NCI-H1105 (cell line): ENCODE measurements at regions not wholly inside any gene's neighbourhood (a gene's known extent, or its start where the extent isn't known, plus 50 kb on each side); places are given as distances from the start of the nearest gene placed in this dataset.
"Not testable (repeated sequence)": the region's sequence is repeated elsewhere in the genome, so short reads cannot be mapped to it uniquely, and the experiment has no call there.

Experiments used
- DNase-seq: peaks from one replicate; lab custom pipeline; 2025; lab: John Stamatoyannopoulos, UW

DNA sequence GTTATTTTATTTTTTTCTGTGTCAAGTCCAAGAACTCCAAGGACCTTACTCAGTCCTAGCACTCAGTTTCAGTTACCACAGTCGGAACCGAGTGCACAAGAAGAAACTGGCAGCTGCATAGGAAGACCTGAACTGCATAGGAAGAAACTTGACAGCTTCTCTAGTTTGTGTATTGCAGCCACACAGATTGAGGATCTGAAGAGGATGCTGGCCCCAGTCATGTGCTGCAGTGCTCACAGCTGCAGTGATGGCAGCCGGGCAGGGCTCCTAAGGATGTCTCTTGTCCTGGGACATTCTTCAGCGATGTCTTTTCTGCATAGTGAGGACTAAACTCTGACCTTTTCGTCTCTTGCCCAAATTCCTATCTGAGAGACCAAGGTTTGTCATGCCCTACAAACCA is 261.2 kb downstream of the STIM2 start:
- DNase-seq = no peak

DNA sequence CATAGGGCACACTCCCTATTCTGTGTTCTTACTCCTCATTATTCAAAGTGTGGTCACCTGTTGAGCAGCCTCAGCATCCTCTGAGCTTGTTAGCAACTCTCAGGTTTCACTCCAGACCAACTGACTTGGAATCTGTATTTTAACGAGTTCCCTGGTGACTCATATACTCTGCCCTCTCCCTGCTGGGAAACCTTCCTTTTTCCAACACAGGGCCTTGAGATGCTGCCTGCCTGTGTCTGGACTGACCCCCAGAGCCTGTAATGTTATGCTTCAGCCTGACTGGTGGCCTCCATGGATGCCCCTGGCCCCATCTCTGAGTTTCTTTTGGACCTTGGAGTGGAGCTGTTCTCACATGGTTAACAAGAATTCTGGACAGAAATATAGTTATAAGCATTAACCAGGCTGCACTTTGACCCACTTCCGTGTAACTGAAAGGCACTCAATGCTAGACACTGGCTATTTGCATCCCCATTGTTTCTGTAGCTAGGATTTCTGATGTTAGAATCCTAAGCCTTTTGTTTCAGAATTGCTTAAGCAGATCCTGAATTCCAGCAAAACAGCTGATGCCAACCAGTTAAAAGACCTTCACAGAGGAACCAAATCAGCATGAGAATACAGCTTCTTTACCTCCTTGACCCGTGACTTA is 262.6 kb downstream of the STIM2 start:
- no peak for DNase-seq

DNA sequence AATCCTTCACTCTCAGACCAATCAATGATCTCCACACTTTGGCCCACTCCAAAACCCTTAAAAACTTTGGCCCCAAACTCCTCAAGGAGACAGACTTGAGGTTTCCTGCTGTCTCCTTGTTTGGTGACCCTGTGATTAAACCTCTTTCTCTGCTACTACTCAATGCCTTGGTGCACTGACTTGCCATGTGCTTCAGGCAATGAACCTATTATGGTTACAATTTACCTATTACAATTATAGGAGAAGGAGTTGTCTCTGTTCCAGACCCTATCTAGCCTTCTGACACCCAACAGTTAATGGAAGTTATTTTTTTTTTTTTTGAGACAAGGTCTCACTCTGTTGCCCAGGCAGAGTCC is 263.1 kb downstream of the STIM2 start:
- no peak for DNase-seq

DNA sequence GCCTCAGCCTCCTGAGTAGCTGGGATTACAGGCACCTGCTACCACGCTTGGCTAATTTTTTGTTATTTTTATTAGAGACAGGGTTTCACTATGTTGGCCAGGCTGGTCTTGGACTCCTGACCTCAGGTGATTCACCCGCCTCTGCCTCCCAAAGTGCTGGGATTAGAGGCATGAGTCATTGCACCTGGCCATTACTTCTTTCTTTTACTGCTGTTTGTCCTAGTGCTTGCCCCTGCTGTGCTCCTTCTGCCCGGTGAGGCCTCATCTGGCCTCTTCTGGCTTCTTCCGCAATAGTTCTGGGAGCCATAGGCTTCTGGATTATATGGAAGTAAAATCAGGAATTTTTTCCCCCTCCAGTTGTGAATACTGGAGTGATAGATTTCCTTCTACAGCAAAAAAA is 266.3 kb downstream of the STIM2 start:
- not testable (repeated sequence) for DNase-seq

DNA sequence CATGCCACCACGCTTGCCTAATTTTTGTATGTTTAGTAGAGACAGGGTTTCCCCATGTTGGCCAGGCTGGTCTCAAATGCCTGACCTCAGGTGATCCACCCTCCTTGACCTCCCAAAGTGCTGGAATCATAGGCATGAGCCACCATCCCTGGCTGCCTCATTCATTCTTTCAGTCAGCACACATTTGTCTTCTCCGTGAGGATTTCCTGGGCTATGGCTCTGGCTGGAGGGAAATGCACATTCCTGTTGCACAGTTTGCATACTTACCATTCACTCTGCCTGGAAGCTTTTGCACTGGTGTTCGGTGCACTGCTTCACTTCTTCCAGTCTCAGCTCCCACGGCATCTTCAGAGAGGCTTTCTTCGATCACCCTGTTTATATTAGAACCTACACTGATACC is 267.8 kb downstream of the STIM2 start:
- no peak for DNase-seq

DNA sequence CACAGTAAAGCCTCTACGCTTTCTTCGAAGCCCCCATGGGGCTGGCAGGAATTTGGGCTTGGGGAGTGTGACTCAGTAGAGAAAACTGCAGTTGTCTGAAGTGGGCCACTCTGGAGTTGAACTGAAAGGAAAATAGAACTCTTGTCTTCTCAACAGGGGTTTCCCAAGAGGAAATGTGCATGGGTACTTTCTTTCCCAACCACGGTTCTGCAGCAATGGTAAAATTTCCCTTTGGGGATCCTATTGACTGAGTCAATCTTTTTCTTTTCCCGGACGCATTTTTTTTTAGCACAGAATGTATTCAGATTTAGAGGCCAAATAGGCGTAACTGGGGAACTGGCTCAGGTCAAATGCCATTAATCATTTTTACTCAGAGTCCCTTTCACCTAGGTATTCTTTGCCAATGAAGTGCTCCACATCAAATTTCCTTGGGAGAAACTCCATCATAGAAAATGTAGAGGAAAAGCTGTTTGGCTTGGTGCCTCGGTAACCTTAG is 269.3 kb downstream of the STIM2 start:
- DNase-seq = no peak

DNA sequence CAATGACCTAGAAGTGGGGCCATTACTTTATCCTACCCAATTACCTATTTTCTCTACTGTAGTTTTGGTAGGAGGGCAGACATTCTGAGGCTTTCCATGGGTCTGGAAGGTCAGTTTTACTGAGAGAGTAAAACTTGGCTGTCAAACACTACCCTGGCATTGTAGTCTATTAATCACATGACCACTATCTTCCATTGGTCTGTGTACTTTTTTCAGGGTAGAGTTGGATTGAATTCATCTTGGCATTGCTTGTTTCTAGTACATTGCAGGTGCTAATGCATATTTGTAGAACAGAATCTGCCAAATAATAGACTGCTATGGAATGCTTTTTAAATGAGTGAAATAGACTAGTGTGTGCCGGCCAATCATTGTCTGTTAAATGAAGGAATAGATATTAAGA is 271.9 kb downstream of the STIM2 start:
- DNase-seq = no peak

DNA sequence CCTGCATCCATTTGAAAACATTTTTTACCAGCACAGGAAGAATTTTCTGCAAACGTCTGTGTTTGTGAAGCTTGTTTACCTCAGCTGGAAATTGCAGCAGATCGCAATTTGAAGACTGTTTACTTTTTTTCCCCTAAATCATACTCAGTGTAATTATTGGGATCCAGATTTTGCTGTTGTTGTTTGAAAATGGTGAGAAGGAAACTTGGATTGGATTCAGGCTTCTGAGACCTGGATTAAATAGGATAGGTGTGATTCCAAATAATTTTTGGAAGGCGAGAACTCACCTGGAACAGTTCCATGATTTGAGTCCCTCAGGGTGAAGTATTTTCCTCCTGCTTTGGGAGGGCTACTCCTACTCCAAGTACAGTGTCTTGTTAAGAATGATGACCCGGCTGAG is 279.8 kb downstream of the STIM2 start:
- no peak for DNase-seq

DNA sequence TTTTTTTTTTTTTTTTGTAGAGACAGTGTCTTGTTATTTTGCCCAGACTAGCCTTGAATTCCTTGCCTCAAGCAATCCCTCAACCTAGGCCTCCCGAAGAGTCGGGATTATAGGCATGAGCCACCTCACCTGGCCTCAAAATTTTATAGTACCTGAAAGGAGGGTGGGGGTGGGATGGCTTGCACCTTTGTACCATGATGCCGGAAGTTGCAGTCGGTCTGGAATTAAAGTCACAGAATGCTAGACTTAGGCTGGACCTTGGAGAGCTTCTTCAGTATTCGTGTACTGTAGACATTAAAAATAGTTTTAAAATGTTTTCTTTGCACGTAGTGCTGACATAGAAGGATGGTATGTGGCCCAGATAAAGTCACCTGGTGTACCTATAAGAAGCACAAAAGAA is 280.9 kb downstream of the STIM2 start:
- DNase-seq = no peak

DNA sequence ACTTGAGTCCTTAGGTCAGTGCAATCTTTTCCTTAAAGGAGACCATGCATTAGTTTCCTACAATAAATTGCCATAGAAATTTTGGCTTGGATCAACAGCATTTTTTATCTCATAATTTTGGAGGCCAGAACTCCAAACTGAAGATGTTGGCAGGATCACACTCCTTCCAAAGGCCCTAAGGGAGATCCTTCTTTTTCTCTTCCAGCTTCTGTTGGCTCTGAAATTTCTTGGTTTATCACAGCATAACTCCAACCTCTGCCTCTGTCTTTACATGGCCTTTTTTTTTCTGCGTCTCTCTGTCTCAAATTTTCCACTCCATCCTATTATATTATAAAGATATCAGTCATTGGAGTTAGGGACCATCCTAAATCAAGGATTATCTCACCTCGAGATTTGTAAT is 282.2 kb downstream of the STIM2 start:
- no peak for DNase-seq

DNA sequence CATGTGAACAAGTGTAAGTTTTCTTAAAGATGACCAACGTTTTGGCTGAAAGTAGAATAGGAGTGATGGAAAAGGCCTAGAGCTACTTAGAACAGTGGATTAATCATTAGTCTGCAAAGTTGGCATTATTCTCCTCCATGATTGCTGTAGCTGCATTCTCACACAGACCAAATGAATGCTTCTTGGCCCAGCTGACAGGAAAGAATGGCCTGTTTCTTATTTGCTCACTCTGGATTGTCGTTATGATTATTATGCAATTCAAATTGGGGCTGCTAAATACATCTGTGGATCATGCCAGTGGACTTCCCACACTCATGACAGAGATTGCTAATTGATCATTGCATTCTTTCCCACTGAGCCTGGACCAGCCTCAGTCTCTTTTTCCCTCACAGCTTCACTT is 285.0 kb downstream of the STIM2 start:
- DNase-seq = no peak

DNA sequence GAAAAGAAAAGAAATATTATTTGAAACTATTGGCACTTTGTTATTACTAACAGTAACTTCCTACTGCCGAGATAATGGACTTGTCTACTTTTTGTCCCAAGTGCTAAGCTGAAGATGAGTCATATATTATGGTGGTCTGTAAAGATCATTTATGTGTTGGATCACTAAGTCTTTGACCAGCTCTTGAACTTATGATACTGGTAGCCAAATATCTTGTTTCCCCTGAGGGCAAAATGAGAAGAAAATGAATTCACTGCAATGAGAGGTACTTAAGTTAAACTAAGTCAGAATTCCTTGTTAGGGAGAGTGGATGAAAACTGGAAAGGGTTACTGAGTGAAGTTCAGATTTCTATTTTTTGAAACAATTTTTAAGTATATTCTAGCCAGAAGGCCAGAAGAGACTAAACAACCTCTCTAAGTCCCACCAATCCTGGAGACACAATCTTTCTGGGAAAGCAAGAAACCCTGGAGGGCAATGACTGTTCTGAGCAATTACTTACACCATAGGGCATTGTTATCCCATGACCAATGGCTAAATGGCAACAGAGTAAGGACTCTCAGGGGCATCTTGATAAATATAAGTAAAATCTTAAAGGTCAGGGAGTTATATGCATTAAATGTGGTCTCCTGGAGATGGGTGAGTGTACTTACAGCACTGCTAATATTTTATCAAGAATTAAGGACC is 287.7 kb downstream of the STIM2 start:
- DNase-seq = no peak

DNA sequence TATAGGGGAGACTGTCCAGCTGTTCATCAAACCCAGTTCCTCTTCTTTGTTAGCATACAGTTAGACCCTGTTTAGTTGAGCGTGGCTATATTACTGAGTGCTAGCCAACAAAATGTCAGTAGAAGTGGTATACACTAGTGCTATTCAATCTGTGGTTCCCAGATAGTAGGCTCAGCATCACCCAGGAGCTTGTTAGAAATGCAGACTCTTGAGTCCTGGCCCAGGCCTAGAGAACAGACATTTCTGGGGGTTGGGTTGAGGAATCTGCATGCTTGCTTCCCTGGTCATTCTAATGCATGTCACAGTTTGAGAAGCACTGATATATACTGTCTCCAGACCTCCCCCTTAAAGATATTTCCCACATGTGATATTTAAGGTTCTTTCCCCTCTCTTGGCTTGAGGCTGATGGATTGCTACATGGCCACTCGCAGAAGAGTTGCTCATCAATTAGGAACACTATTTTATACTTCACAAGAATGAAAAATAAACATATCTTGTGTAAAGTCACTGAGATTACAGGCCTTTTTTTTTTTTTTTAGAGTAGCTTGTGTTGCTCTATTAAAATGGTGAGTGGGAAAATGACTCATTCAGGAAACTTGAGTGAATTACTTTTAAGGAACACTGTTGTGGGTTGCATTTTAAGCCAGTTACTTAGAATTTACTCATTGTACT is 289.0 kb downstream of the STIM2 start:
- DNase-seq = no peak

DNA sequence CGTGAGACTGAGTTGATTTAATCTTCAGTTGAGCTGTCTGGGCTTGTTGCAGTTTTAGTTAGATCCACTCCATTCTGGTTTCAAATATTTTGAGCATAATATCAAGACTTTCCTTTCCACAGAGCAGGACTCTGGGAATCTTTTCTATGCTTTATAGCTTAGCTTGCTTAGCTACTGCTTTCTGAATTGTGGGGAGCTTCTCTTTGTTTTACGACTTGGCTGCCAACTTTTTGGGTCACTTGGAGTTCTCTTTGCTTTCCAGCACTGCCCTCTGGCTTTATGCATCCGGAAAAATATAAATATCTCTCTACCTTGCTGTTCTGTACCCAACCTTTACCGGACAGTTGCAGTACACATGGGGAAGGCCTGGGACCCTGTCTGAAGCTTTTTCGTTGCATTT is 292.1 kb downstream of the STIM2 start:
- no peak for DNase-seq

DNA sequence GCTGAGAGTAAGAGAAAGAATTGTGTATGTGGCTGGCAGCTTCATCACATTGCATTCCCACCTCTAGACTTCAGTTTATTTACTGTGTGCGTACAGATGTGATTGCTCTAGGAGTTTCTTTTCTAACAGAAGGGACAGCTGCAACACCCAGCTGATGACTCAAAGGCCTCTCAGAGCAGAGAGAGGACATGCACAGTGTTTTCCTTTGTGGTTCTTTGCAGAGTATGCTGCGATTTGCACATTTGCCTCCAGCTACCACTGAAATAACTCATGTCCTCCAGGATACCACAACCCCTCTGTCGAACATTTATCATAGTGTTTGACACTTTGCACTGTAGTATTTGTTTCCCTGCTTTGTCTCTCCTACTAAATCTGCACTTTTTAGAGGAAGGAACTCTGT is 294.1 kb downstream of the STIM2 start:
- DNase-seq = no peak

DNA sequence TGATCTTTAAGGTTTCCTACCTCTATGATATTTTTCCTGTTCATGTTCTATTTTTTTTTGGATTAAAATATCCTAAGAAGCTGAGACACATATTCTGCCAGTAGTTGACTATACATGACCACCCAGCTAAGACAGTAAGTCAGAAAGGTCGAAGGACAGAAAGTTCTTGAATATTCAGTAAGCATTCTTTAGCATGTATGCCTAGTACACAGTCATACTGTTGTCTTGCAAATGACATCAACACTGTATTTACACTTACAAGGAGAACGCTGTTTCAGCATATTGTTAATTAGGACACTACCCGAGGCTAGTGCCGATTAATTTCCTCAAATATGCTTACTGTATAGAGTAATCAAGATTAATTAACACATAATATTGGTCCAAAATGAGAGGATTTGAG is 300.6 kb downstream of the STIM2 start:
- no peak for DNase-seq

DNA sequence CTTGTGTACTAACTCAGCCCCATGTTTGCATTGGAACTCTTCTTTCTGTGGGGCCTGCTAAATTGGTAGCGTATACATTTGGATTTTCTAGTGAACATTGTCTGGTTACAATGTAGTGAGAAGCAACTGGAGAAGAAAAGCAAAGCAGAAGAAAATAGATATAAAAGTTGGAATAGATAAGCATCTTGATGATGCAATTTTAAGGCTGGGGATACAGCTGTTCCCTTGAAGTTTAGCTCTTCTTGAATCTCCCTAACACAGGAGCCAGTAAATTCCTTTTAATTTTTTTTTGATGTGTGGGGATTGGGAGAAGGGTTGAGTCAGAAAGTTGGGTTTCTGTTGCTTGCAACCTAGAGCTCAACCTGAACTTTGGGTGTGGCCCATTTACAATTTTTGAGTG is 308.1 kb downstream of the STIM2 start:
- no peak for DNase-seq

DNA sequence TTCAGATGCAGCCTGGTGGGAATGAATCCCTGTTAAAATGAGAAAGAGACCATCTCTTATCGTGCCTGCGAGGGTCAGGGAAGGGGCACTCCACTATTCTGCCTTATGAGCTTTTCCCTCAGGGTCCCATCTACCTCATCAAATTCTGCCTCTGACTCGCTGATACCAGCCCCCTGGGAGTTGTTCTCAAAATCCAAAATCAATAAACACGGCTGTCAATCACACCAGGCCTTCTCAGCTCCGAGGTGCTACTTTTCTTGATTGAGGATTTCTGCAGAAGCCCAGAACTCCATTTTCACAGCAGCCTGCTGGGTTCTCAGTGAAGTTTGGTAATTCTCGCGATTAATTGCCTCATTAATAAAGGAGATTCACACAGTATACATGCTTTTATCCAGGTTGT is 312.6 kb downstream of the STIM2 start:
- no peak for DNase-seq

DNA sequence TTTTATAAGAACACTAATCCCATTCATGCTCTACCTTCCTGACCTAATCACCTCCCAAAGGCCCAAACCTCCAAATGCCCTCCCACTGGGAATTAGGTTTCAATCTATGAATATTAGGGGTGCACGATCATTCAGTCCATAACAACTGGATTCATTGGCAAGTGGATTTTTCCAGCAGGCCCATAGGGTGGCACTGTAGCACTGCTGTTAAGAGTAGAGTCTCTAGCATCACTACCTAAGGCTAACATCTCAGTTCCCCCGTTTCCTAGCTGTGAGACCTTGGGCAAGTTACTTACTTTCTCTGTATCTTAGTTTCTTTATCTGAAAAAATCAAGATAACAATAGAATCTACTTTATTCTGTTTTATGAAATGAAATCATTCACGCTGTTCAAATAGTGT is 315.8 kb downstream of the STIM2 start:
- DNase-seq = peak; percentile 1

DNA sequence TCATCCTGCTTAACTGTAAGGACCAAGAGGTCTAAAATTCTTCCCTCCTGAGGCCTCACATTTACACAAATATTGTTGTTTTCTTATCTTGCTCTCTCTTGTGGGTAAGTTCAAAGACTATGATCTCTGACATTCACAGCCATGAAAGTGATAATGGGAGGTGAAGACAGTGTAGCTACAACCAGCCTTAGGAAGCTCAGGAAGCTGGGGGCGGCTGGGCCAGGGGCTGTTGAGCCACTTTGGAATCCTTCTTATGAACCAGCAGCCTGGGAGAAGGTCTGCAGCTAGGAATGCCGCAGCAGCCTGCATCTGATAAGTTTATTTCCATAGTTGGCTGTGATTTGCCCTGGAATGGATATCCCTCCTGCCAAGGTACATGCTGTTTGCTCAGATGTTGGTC is 316.2 kb downstream of the STIM2 start:
- DNase-seq = no peak

DNA sequence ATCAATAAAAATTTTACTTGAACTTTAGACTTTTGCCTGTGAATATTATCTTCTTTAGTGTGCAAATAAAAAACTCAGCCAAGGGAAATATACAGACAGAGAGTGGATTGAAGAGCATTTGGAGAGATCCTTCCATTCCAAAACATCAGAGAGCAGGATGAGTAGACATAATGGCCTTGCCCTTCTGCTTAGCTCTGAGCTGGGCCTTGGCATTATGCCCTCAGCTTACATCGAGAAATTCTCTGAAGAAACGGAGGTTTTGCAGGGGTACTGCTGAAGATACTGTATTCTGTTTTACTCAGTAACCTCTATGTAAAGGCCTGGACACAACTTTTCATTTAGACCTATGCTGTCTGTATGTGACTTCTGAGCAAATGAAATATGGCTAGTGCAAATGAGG is 317.4 kb downstream of the STIM2 start:
- DNase-seq = no peak

DNA sequence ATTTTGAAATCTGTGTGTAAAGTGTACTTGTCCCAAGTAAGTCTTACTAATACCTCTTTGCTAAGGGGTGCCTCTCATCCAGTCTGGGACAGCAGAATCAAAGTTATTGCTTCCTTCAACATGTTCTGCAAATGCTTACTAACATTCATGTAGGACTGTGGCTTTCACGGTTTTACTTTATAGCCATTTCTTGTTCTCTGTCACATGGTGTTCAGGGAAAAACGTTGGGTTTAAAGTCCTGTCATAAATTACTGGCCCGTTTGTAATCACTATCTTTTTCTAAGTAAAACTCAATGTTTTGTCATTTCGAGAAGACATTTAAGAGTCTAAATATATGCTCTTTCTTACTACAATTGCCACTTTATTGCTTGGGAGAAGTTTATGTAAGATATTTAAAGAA is 321.1 kb downstream of the STIM2 start:
- no peak for DNase-seq

DNA sequence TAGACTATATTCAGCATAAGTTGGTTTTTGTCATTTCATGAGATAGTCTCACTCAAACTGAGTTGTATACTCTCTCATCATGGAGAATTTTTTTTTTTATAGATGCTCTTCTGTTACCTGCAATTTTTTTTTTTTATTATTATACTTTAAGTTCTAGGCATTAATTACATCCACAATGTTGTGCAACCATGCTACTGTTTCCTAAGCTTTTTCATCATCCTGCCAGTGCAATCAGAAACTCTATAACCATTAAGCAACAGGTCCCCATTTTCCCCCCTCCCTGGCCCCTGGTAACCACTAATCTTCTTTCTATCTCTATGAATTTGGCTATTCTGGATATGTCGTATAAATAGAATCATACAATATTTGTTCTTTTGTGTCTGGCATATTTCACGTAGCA is 321.6 kb downstream of the STIM2 start:
- DNase-seq = no peak
